ENCODE measurements at regions not wholly inside any gene's neighbourhood (a gene's known extent, or its start where the extent isn't known, plus 50 kb on each side); places are given as distances from the start of the nearest gene placed in this dataset.

GRCh38 chr3:31294430-31295149, 238.1 kb upstream of the STT3B start:
- Mint-ChIP-seq H3K4me1 (ENCODE audit: low read depth) (peaks cover 17% of the 10 kb centered on the region), H3K27me3 (ENCODE audit: low read depth) (no peaks in the 10 kb centered on the region), H3K9me3 (peaks cover 10% of the 10 kb centered on the region), H3K27ac (no peak overlapping the region), H3K4me3 (ENCODE audit: low read depth) (no peak overlapping the region), H3K36me3 (ENCODE audit: low read depth) (peaks cover 4% of the 10 kb centered on the region)
- intact Hi-C loops (cut with micrococcal nuclease), result no loop called here
- DNase-seq (ENCODE audit: low spot score), result no peak

GRCh38 chr3:31295150-31295765, 237.5 kb upstream of the STT3B start:
- intact Hi-C loops (cut with micrococcal nuclease), result no loop called here
- H3K27me3 Mint-ChIP-seq (ENCODE audit: low read depth), result no peaks in the 10 kb centered on the region
- peaks cover 11% of the 10 kb centered on the region for H3K4me1 Mint-ChIP-seq (ENCODE audit: low read depth)
- H3K36me3 Mint-ChIP-seq (ENCODE audit: low read depth), result peaks cover 4% of the 10 kb centered on the region
- H3K27ac Mint-ChIP-seq, result no peak overlapping the region
- peaks cover 10% of the 10 kb centered on the region for H3K9me3 Mint-ChIP-seq
- no peak for DNase-seq (ENCODE audit: low spot score)
- no peak overlapping the region for H3K4me3 Mint-ChIP-seq (ENCODE audit: low read depth)

GRCh38 chr3:31297726-31298298, 234.9 kb upstream of the STT3B start:
- DNase-seq (ENCODE audit: low spot score), result no peak
- Mint-ChIP-seq H3K27me3 (ENCODE audit: low read depth) (no peaks in the 10 kb centered on the region), H3K27ac (no peak overlapping the region), H3K4me3 (ENCODE audit: low read depth) (no peak overlapping the region), H3K9me3 (peaks cover 10% of the 10 kb centered on the region), H3K4me1 (ENCODE audit: low read depth) (peaks cover 6% of the 10 kb centered on the region), H3K36me3 (ENCODE audit: low read depth) (peaks cover 4% of the 10 kb centered on the region)
- intact Hi-C loops (cut with micrococcal nuclease), result no loop called here

GRCh38 chr3:31300456-31301443, 232.0 kb upstream of the STT3B start:
- intact Hi-C loops (cut with micrococcal nuclease), result no loop called here
- no peak for DNase-seq (ENCODE audit: low spot score)
- Mint-ChIP-seq H3K27ac (no peak overlapping the region), H3K4me1 (ENCODE audit: low read depth) (peaks cover 2% of the 10 kb centered on the region), H3K4me3 (ENCODE audit: low read depth) (no peak overlapping the region), H3K9me3 (peaks cover 10% of the 10 kb centered on the region), H3K27me3 (ENCODE audit: low read depth) (no peaks in the 10 kb centered on the region), H3K36me3 (ENCODE audit: low read depth) (no peaks in the 10 kb centered on the region)

GRCh38 chr3:31302343-31302742, 230.4 kb upstream of the STT3B start:
- peaks cover 2% of the 10 kb centered on the region for H3K4me1 Mint-ChIP-seq (ENCODE audit: low read depth)
- no peak for DNase-seq (ENCODE audit: low spot score)
- no peak overlapping the region for H3K4me3 Mint-ChIP-seq (ENCODE audit: low read depth)
- no peaks in the 10 kb centered on the region for H3K27me3 Mint-ChIP-seq (ENCODE audit: low read depth)
- intact Hi-C loops (cut with micrococcal nuclease), result no loop called here
- peaks cover 10% of the 10 kb centered on the region for H3K9me3 Mint-ChIP-seq
- H3K27ac Mint-ChIP-seq, result no peak overlapping the region
- H3K36me3 Mint-ChIP-seq (ENCODE audit: low read depth), result no peaks in the 10 kb centered on the region

- DNase-seq (ENCODE audit: low spot score), result no peak
- Mint-ChIP-seq H3K4me3 (ENCODE audit: low read depth) (no peak overlapping the region), H3K36me3 (ENCODE audit: low read depth) (no peaks in the 10 kb centered on the region), H3K27me3 (ENCODE audit: low read depth) (no peaks in the 10 kb centered on the region), H3K9me3 (no peaks in the 10 kb centered on the region), H3K27ac (no peak overlapping the region), H3K4me1 (ENCODE audit: low read depth) (peaks cover 5% of the 10 kb centered on the region)
- intact Hi-C loops (cut with micrococcal nuclease), result no loop called here
Measured at GRCh38 chr3:31305340-31305739, 227.4 kb upstream of the STT3B start.

GRCh38 chr3:31307131-31307785, 225.5 kb upstream of the STT3B start:
- Mint-ChIP-seq H3K27me3 (ENCODE audit: low read depth) (no peaks in the 10 kb centered on the region), H3K27ac (no peak overlapping the region), H3K36me3 (ENCODE audit: low read depth) (no peaks in the 10 kb centered on the region), H3K4me1 (ENCODE audit: low read depth) (peaks cover 3% of the 10 kb centered on the region), H3K9me3 (no peaks in the 10 kb centered on the region), H3K4me3 (ENCODE audit: low read depth) (no peak overlapping the region)
- no peak for DNase-seq (ENCODE audit: low spot score)
- intact Hi-C loops (cut with micrococcal nuclease), result no loop called here

GRCh38 chr3:31311559-31311958, 221.2 kb upstream of the STT3B start:
- peaks cover 3% of the 10 kb centered on the region for H3K4me1 Mint-ChIP-seq (ENCODE audit: low read depth)
- peaks cover 22% of the 10 kb centered on the region for H3K9me3 Mint-ChIP-seq
- H3K36me3 Mint-ChIP-seq (ENCODE audit: low read depth), result peaks cover 6% of the 10 kb centered on the region
- no peak overlapping the region for H3K4me3 Mint-ChIP-seq (ENCODE audit: low read depth)
- no peaks in the 10 kb centered on the region for H3K27me3 Mint-ChIP-seq (ENCODE audit: low read depth)
- no peak overlapping the region for H3K27ac Mint-ChIP-seq
- no peak for DNase-seq (ENCODE audit: low spot score)
- intact Hi-C loops (cut with micrococcal nuclease), result no loop called here

- intact Hi-C loops (cut with micrococcal nuclease), result no loop called here
- Mint-ChIP-seq H3K27ac (no peak overlapping the region), H3K27me3 (ENCODE audit: low read depth) (no peaks in the 10 kb centered on the region), H3K9me3 (peaks cover 26% of the 10 kb centered on the region), H3K4me1 (ENCODE audit: low read depth) (peaks cover 3% of the 10 kb centered on the region), H3K36me3 (ENCODE audit: low read depth) (peaks cover 6% of the 10 kb centered on the region), H3K4me3 (ENCODE audit: low read depth) (no peak overlapping the region)
- no peak for DNase-seq (ENCODE audit: low spot score)
Measured at GRCh38 chr3:31312400-31312799, 220.3 kb upstream of the STT3B start.

- H3K36me3 Mint-ChIP-seq (ENCODE audit: low read depth), result peaks cover 6% of the 10 kb centered on the region
- no peak for DNase-seq (ENCODE audit: low spot score)
- H3K27me3 Mint-ChIP-seq (ENCODE audit: low read depth), result no peaks in the 10 kb centered on the region
- H3K9me3 Mint-ChIP-seq, result peaks cover 26% of the 10 kb centered on the region
- no peak overlapping the region for H3K4me3 Mint-ChIP-seq (ENCODE audit: low read depth)
- intact Hi-C loops (cut with micrococcal nuclease), result no loop called here
- no peaks in the 10 kb centered on the region for H3K4me1 Mint-ChIP-seq (ENCODE audit: low read depth)
- H3K27ac Mint-ChIP-seq, result no peak overlapping the region
Measured at GRCh38 chr3:31314258-31314657, 218.5 kb upstream of the STT3B start.

- Mint-ChIP-seq H3K4me1 (ENCODE audit: low read depth) (no peaks in the 10 kb centered on the region), H3K36me3 (ENCODE audit: low read depth) (peaks cover 6% of the 10 kb centered on the region), H3K27me3 (ENCODE audit: low read depth) (peaks cover 7% of the 10 kb centered on the region), H3K9me3 (peaks cover 22% of the 10 kb centered on the region), H3K27ac (no peak overlapping the region), H3K4me3 (ENCODE audit: low read depth) (no peak overlapping the region)
- intact Hi-C loops (cut with micrococcal nuclease), result no loop called here
- no peak for DNase-seq (ENCODE audit: low spot score)
Measured at GRCh38 chr3:31319332-31319731, 213.4 kb upstream of the STT3B start.

- no peak overlapping the region for H3K4me3 Mint-ChIP-seq (ENCODE audit: low read depth)
- DNase-seq (ENCODE audit: low spot score), result no peak
- no peaks in the 10 kb centered on the region for H3K36me3 Mint-ChIP-seq (ENCODE audit: low read depth)
- no peak overlapping the region for H3K27ac Mint-ChIP-seq
- peaks cover 7% of the 10 kb centered on the region for H3K27me3 Mint-ChIP-seq (ENCODE audit: low read depth)
- no peaks in the 10 kb centered on the region for H3K4me1 Mint-ChIP-seq (ENCODE audit: low read depth)
- H3K9me3 Mint-ChIP-seq, result peaks cover 3% of the 10 kb centered on the region
- intact Hi-C loops (cut with micrococcal nuclease), result no loop called here
Measured at GRCh38 chr3:31321620-31322019, 211.1 kb upstream of the STT3B start.

Measured in activated T-helper 2 cell treated with anti-CD3 and anti-CD28 coated beads, Interferon-gamma antibody, Interleukin-2, Interleukin-4, amounts not matched to agents 10 μg/mL and 5 μg/mL and 100 μg/mL, durations not matched to agents 14 hours and 24 hours and 36 hours (primary cell).